WI38 (cell line): ENCODE measurements at regions not wholly inside any gene's neighbourhood (a gene's known extent, or its start where the extent isn't known, plus 50 kb on each side); places are given as distances from the start of the nearest gene placed in this dataset.

ENCODE experiments used
- H3K4me3 ChIP-seq: 2 replicates; pipeline ENCODE4 v1.5.1; 2011; ENCODE audit warnings: low read depth, mild to moderate bottlenecking, control low read depth, low read length
- TF ChIP-seq, protein P1 (sequence below): IDR thresholded peaks from 2 replicates; pipeline ENCODE4 v1.5.1; 2012; ENCODE audit warnings: low read depth, mild to moderate bottlenecking, control low read depth, low read length

DNA sequence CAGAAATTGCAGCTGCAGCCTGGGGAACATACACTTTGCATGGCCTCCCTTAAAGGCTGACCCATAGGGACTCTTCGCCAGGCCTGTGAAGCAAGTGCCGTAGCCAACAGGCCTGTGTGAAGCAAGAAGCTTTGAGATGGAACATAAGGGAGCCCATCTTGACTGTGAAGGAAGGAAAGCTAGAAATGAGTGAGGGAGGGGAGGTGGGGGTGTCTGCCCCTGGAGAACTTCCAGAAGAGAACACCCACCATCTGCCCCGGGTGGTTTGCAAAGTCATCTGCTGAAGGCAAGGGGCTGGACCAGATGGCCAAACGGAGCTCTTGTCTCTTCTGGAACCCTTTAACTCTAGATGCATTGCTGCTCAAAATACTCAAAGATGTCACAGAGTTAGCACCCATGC lies 103.3 kb upstream of the GRIK3 start:
- TF ChIP-seq, protein P1, sequence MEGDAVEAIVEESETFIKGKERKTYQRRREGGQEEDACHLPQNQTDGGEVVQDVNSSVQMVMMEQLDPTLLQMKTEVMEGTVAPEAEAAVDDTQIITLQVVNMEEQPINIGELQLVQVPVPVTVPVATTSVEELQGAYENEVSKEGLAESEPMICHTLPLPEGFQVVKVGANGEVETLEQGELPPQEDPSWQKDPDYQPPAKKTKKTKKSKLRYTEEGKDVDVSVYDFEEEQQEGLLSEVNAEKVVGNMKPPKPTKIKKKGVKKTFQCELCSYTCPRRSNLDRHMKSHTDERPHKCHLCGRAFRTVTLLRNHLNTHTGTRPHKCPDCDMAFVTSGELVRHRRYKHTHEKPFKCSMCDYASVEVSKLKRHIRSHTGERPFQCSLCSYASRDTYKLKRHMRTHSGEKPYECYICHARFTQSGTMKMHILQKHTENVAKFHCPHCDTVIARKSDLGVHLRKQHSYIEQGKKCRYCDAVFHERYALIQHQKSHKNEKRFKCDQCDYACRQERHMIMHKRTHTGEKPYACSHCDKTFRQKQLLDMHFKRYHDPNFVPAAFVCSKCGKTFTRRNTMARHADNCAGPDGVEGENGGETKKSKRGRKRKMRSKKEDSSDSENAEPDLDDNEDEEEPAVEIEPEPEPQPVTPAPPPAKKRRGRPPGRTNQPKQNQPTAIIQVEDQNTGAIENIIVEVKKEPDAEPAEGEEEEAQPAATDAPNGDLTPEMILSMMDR = no peak
- no peak overlapping the region for H3K4me3 ChIP-seq

DNA sequence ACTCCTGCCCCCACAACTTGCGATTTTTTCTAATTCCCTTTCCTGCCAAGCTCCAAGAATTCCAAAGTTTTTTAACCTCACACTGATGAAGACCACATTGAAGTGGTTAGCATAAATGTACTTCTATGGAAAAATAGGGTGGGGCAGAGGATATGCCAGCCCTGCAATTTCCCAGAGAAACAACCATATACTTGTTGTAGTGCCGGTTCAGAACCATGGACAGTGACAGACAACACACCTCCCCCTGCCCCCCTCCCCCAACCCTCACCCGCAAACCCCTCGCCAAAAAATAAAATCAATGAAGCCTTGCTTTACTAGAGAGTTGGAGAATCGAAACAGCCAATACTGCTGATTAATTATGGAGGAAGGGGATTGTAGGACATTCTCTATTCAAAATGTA lies 109.5 kb upstream of the GRIK3 start:
- TF ChIP-seq, protein P1 = no peak
- H3K4me3 ChIP-seq = no peak overlapping the region

DNA sequence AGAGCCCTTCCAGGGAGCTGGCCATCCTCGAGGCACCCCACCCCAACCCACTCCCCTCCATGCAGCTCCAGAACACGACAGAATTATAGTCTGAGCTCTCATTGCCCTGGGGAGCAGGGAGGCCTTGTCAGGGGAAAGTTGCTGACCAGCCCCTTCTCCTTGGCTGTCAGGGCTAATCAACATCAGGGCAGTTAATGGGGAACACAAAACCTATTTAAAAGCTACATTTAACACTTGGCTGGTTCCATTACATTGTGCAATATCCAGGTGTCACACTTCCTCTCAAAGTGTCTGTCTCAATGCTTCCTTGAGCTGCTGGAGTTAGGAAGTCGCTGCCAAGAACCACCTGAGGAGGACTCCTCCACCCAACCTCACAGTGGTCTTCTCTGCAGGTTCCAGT lies 111.8 kb upstream of the GRIK3 start:
- TF ChIP-seq, protein P1 = no peak
- no peak overlapping the region for H3K4me3 ChIP-seq

DNA sequence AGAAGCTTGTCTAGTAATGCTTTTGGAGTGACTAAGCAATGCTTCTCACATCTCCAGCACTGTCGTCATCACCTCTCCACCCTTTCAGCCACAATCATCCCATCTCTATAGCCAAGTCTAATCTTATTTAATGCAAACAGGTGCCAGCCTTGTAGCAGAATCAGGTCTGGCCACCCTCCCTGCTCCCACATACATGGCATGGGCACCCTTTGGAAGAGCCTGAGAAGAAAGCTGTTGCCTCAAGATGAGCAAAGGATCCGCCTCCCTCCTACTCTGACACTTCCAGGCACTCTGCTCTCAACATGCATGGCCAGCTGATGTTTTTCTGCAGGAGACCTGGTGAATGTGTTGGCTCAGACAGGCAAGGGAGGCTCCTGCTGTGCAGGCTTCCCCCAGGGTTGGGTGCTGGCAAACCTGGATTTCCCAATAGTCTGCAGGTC lies 113.1 kb upstream of the GRIK3 start:
- TF ChIP-seq, protein P1 = no peak
- H3K4me3 ChIP-seq = no peak overlapping the region

GRCh38 chr1:37147906-37148305 lies 113.6 kb upstream of the GRIK3 start:
- H3K4me3 ChIP-seq = no peak overlapping the region
- TF ChIP-seq, protein P1 = no peak

DNA sequence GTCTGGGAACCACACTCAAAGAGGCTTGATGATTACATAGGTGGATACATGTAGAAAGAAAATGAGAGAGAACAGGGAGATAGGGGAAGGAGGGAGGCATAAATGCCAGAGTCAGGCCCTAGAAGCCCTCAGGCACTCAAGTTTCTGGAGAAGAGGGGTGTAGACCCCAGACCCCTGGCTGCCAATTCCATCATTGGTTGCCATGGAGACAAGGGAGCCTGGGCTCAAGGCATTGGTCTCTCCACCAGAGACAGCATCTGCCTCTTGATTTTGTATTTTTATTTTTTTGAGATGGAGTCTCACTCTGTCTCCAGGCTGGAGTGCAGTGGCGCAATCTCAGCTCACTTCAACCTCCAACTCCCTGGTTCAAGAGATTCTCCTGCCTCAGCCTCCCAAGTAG lies 114.3 kb upstream of the GRIK3 start:
- no peak overlapping the region for H3K4me3 ChIP-seq
- TF ChIP-seq, protein P1 = no peak

DNA sequence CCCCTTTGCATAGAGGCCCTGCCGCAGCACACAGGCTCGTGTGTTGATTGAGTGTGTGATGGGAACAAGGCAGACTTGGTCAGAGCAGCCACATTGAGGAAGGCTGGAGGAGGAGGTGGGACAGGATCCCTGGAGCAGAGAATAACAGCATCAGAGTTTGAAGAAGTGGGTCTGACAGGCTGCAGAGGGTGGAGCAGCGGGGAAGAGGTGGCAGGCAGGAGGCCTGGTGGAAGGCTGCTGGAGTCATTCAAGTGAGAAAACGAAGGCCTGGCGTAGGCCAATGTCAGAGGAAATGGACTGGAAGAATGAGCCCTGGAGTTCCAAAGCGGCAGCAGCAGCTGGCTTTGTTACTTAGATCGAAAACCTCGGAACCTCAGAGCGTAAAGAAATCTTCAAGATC lies 115.0 kb upstream of the GRIK3 start:
- no peak overlapping the region for H3K4me3 ChIP-seq
- TF ChIP-seq, protein P1 = no peak
